CMK (cell line): ENCODE measurements at regions not wholly inside any gene's neighbourhood (a gene's known extent, or its start where the extent isn't known, plus 50 kb on each side); places are given as distances from the start of the nearest gene placed in this dataset.

Experiments used
- DNase-seq: peaks from one replicate; pipeline ENCODE4 v3.0.0-alpha.2; 2010; ENCODE audit warnings: low read depth

DNA sequence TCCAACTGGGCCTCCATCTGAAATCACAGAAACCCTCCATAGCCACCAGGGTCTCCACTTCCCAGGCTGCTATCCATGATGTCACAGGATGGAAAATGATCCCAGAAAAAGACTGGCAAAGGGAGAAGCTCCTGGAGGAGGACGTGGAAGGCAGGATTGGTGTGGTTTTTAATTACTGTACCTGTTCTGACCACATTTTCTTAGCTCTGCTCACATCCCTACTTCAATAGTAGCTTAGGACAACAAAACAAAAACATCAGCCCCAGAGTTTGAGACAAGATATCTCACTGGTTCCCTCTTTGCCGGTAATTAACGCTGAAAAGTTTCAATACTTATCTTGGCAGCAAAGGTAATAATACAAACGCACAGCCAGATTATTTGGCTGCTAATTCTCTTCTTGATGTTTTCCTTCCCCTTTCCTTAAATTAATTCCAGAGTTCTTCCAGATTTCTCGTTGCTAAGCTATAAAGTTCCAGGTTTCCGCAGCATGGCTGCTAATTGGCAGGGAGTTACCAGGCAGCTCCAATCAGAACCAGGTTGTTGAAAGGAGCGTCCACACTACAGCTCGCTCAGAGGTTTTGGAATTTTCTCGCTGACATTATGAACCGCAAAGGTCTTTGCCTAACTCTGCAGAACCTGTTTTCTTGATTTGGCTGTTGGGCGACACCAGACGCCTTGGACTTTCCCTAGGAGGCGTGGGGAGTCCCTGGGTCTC lies 263.4 kb downstream of the MRTFB start:
- DNase-seq = no peak

DNA sequence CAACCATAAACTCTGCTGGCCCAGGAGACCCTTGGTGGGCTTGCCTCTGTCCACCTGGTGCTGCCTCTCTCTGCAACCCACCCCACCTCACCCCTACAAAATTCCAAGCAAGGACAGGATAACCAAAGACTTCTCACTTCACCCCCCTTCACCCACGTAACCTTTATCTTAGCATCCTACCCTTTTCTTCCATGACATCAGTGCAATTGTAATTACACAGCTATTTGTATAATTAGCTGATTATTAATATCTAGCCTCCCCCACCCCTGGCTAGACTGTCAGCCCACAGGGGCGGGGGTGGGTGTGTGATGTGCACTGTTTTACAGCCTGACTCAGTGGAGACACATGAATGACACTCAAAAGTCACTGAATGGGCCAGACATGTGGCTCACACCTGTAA lies 262.2 kb downstream of the MRTFB start:
- DNase-seq = no peak

DNA sequence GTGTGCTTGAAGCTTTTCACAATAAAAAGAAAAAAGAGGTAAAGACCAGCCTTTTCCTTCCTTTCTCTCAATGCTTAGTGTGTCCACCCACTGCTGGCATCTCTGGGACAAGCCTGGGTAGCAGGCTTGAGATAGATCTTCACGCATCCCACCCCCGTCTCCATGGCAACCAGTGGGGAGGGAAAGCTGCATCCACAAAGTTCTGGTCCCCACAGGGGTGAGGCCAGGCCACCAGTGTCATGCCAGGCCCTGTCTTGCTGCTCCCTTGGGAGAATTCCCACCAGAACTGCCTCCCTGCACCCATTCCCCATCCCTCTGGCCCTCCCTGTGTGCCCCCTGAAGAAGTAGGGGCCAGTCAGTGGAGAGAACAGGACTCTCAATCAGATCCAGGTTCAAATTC lies 259.9 kb downstream of the MRTFB start:
- DNase-seq = no peak

DNA sequence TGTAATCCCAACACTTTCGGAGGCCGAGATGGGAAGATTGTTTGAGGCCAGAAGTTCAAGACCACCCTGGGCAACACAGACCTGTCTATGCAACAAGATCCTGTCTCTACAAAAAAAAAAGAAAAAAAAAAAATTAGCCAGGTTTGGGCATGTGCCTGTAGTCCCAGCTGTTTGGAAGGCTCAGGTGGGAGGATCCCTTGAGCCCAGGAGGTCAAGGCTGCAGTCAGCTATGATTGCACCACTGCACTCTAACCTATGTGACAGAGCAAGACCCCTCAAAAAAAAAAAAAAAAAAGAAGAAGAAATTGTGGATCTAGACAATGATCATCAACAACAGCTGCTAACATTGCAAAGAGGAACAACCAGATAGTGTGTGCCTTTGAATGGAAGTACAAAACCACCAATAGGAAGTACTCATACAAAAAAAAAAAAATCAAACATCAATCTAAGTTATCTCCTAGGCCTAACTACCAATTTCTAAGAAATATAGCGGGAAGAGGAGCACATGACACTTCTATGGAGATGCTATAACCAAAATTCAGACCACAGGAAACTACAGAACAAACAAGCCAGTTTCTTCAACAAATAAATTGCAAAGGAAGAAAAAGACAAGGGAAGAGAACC lies 258.7 kb downstream of the MRTFB start:
- DNase-seq = peak; percentile 32

DNA sequence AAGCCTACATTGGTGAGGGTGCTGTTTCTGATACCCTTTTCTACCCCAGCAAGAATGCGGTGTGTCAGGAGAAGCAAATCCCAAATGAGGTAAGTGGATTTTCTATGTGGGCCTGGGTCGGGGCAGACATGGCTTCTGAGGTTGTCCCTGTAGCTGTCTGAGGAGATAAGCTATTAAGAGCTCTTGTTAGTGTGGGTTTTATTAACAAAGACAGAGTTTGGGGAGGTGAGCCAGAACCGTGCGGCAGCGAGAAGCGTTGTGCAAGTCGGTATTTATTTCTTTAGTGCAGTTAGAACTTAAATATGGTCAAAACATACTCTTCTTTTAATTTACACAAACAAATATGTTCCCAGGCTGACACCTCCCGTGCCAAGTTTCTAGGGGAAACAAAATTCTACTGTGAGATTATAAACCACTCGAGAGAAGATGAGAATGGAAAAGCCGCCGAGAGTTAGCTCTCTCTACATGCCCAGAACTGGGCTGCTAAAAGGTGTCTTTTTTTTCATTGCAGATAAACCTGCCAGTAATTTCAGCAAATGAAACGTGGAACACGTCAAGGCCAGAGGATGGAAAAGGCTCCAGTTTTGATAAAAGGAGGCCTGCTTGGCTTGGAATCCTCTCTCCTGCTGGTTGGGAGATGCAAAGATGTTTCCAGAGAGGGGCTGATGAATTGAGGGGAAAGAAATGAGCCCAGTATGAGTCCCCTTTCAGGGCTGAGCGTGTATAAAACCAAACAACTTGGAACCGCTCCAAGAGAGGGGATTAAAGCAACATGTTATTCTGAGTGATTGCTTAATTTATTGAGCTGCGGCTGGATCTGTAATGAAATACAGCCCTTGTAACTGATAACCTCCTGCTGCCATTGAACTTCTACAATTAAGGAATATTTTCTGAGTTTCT lies 254.6 kb downstream of the MRTFB start:
- DNase-seq = no peak

DNA sequence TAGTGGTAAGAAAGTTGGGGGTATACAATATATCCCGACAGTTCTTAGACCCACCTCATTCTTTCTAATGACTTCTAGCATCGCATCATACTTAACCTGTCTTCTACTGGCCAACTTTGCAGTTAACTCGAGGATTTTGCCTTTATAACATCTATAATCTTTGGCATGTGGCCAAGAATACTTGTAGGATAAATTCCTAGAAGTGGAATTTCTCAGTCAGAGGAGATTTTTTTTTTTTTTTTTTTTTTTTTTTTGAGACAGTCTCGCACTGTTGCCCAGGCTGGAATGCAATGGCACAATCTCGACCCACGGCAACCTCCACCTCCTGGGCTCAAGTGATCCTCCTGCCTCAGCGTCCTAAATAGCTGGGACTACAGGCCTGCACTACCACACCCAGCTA lies 253.5 kb downstream of the MRTFB start:
- DNase-seq = no peak

DNA sequence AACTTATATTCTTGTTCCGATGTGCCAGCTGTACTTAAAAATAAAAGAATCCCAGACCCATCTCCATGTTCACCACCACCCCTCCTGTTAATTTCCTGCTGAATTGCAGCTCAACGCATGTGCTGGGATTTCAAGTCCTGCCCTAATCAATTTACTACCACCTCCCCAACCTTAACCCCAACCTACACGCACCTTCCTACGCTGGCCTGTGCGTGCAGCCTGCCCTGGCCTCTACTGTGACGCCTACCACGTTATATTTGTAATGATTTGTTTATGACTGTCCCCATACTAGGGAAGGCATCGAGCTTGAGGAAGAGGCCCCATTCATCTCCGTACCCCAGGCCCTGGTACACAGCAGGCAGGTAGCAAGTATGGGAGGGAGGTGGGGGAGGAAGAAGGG lies 251.1 kb downstream of the MRTFB start:
- DNase-seq = no peak

DNA sequence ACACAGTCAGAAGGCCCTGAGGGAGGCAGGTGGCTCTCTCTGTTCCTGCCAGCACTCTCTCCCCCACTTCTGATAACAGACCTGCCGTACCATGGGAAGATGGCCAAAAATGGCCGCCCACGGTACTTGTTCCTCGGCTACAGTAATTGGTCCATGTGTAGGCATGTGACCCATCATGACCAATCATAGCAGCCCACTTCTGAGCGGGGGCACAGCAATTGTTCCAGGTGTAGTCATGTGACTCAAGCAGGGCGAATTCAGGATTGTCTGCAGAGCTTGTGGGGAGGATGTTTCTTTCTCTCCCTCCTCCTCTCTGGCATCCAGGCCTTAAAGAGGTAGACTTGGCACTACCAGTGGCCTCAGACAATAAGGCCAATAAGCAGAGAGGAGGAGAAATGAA lies 250.4 kb downstream of the MRTFB start:
- no peak for DNase-seq

DNA sequence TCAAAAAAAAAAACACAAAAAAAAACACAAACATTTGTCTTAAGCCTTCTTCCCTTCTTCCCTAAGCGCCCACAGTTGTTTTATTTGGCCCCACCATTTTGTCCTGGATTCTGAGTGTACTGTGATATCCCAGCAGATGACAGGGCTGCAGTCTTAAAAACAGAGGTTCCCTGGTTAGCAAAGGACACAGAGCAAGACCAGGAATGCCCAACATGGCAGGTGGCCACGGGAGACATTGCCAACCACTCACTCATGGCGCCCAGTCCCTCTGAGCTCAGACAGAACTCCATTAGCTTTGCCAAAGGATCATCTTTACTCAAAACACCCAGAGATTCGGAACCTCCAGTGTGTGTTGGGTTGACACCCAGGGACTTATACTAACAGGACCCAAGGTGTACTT lies 249.3 kb downstream of the MRTFB start:
- no peak for DNase-seq
